ENCODE measurements at regions not wholly inside any gene's neighbourhood (a gene's known extent, or its start where the extent isn't known, plus 50 kb on each side); places are given as distances from the start of the nearest gene placed in this dataset.
"Not testable (repeated sequence)": the region's sequence is repeated elsewhere in the genome, so short reads cannot be mapped to it uniquely, and the experiment has no call there.

GRCh38 chr2:59366288-59366687, 1125.2 kb upstream of the FANCL start:
- DNase-seq, result no peak

GRCh38 chr2:59354498-59354897, 1113.4 kb upstream of the FANCL start:
- no peak for DNase-seq

GRCh38 chr2:59353306-59353921, 1112.3 kb upstream of the FANCL start:
- DNase-seq, result no peak

- no peak for DNase-seq
Measured at GRCh38 chr2:59342166-59342565, 1101.0 kb upstream of the FANCL start.

GRCh38 chr2:59339837-59340207, 1098.7 kb upstream of the FANCL start:
- DNase-seq, result no peak

GRCh38 chr2:59339121-59339836, 1098.2 kb upstream of the FANCL start:
- no peak for DNase-seq

- DNase-seq, result no peak
Measured at GRCh38 chr2:59333007-59333406, 1091.9 kb upstream of the FANCL start.

- DNase-seq, result not testable (repeated sequence)
Measured at GRCh38 chr2:59326581-59327365, 1085.6 kb upstream of the FANCL start.

- DNase-seq, result no peak
Measured at GRCh38 chr2:59322870-59323269, 1081.7 kb upstream of the FANCL start.

- no peak for DNase-seq
Measured at GRCh38 chr2:59322005-59322404, 1080.9 kb upstream of the FANCL start.

GRCh38 chr2:59314031-59314766, 1073.1 kb upstream of the FANCL start:
- no peak for DNase-seq

- DNase-seq, result no peak
Measured at GRCh38 chr2:59312967-59313940, 1072.1 kb upstream of the FANCL start.

- DNase-seq, result no peak
Measured at GRCh38 chr2:59312029-59312428, 1070.9 kb upstream of the FANCL start.

GRCh38 chr2:59308108-59308507, 1067.0 kb upstream of the FANCL start:
- DNase-seq, result no peak

GRCh38 chr2:59307196-59307595, 1066.1 kb upstream of the FANCL start:
- no peak for DNase-seq

- no peak for DNase-seq
Measured at GRCh38 chr2:59303272-59303671, 1062.1 kb upstream of the FANCL start.

- no peak for DNase-seq
Measured at GRCh38 chr2:59302683-59303082, 1061.6 kb upstream of the FANCL start.

- no peak for DNase-seq
Measured at GRCh38 chr2:59301466-59302402, 1060.6 kb upstream of the FANCL start.

GRCh38 chr2:59297816-59298215, 1056.7 kb upstream of the FANCL start:
- DNase-seq, result no peak

GRCh38 chr2:59296279-59296678, 1055.2 kb upstream of the FANCL start:
- no peak for DNase-seq
